Activated T-cell treated with anti-CD3 and anti-CD28 coated beads for 48 hours (primary cell): ENCODE measurements at regions not wholly inside any gene's neighbourhood (a gene's known extent, or its start where the extent isn't known, plus 50 kb on each side); places are given as distances from the start of the nearest gene placed in this dataset.

ENCODE experiments used
- DNase-seq: peaks from one replicate; pipeline ENCODE4 v3.0.0-alpha.2; 2020; ENCODE audit warnings: low read depth

DNA sequence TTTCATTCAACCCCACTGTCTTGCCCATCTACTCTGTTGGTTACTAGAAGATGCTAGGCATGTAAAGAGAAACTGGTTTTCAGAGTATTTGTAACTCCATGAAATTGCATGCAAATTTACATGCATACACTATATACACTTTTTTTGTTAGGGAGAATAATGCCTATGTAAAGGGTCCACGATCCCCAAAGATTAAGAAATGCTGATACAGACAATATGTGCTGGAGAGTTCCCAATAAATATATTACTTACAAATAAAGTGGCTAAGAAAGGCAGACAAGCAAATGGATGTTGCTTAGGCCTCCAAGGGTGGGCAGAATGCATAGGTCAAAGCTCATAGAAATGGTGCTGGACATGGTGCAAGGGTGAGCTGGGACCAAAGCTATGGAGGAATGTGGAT lies 109.6 kb upstream of the NHSL1 start:
- DNase-seq = no peak

- no peak for DNase-seq
These were observed 110.6 kb upstream of the NHSL1 start for GRCh38 chr6:138609801-138610430.

- DNase-seq = no peak
These were observed 111.5 kb upstream of the NHSL1 start for GRCh38 chr6:138610816-138611215.

GRCh38 chr6:138614151-138614550 lies 114.9 kb upstream of the NHSL1 start:
- no peak for DNase-seq

DNA sequence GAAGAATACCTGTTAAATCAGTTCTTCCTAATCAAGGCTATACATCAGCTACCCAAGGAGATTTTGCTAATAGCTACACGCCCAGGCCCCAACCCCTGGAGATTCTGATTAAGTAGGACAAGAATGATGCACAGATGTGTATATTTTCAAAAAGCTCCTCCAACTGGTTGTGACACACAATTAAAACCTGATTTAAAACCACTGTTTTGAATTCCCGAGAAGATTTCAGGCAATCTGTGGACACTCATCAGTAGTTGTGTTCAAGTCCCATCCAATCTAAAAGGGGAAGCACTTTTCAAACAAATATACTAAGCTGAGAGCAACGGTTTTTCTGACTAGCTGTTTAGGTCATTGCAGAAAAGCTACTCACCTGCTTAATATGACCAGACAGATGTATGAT lies 118.9 kb upstream of the NHSL1 start:
- DNase-seq = no peak

GRCh38 chr6:138620630-138621029 lies 121.3 kb upstream of the NHSL1 start:
- no peak for DNase-seq

DNA sequence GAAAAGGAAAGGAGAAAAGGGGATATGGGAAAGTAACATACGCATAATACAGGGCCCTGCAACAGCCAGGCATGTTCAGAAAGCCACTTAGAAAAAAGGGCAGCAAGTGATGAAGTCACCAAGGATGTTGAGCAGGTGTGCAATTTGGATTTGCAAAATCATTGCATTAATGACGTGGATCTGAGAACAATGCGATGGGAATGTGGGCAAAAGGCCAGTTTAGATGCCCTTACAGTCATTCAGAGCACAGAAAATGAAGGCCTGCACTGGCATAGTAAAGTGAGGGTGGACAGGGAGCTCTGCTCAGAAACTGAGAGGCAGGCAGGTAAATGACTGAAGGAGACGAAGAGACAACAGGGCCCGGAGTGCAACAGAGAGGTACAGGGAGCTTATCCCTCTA lies 123.7 kb upstream of the NHSL1 start:
- no peak for DNase-seq

DNA sequence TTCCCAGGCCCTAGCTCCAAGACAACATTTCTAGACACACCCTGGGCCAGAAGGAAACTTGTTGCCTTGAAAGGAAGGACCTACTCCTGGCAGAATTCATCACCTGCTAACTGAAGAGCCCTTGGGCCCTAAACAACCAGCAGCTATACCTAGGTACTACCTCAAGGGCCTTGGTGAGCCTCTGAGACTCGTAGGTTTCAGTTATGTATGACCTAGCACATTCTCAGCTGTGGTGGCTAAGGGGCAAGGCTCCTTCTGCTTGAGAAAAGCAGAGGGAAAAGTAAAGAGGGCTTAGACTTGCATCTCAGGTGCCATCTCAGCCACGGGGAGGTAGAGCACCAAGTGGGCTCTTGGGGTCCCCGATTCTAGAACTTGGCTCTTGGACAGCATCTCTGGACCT lies 132.3 kb upstream of the NHSL1 start:
- no peak for DNase-seq

GRCh38 chr6:138637822-138638221 lies 135.7 kb upstream of the CCDC28A start:
- no peak for DNase-seq

GRCh38 chr6:138638604-138639003 lies 135.0 kb upstream of the CCDC28A start:
- no peak for DNase-seq

- no peak for DNase-seq
These were observed 133.5 kb upstream of the CCDC28A start for GRCh38 chr6:138640028-138640427.

DNA sequence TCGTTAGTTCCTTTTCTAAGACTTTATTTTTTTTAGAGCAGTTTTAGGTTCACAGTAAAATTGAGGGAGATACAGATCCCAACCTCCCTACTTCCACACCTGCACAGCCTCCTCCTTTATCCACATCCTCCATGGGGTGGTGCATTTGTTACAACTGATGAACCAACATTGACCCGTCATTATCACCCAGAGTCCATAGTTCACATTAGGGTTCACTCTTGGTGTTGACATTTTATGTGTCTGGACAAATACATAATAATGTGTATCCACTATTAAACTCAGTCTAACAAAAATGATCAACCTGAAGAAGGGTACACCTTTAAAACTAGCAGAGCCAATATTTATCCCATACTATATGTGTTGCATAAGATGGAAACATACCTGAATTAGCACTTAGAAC lies 130.4 kb upstream of the CCDC28A start:
- no peak for DNase-seq

DNA sequence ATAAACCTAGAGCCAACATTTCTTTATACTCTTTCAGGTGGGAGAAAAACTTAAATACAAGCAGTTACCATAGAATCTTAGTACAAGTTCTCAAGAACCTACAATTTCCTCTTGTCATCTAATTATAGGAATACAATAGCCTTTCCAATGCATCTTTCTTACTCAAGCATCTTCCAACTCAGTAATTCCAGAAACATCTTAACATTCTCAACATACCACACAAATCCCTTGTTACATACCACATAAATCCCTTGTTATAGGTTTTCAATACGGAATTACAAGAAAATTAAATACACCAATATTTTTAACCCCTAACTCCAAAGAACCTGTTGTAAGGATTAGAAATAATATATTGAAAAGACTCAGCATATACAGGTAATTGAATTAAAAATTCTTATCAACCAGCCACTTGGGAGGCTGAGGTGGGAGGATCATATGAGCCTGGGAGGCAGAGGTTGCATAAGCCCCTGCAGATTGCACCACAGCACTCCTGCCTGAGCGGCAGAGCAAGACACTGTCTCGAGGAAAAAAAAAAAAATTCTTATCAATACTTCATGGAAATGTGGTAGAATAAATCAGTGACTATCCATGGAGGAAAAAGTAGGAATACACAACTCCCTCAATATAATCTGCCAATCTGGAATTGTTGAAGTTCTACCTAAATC lies 127.5 kb upstream of the CCDC28A start:
- DNase-seq = no peak

DNA sequence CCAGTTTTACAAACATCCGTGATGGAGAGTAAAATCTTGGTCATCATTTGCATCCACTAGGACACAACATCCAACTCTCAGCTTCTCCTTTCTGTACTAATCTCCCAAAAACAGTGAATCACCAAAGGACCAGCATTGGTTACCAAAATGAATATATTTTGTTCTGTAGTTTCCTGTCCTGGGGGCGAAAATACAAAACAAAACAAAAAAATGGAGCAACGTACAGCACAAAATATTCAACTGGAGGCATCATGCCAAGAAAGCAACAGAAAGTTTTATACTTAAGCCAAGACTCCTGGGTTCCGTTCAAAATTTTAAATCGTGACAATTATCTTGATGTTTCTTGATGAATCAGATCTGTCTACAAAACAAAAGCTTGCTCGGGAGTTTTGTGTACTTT lies 126.6 kb upstream of the CCDC28A start:
- no peak for DNase-seq

GRCh38 chr6:138648127-138648526 lies 125.4 kb upstream of the CCDC28A start:
- DNase-seq = no peak

- DNase-seq = no peak
These were observed 122.1 kb upstream of the CCDC28A start for GRCh38 chr6:138651491-138651890.

GRCh38 chr6:138652824-138653223 lies 120.7 kb upstream of the CCDC28A start:
- DNase-seq = no peak

DNA sequence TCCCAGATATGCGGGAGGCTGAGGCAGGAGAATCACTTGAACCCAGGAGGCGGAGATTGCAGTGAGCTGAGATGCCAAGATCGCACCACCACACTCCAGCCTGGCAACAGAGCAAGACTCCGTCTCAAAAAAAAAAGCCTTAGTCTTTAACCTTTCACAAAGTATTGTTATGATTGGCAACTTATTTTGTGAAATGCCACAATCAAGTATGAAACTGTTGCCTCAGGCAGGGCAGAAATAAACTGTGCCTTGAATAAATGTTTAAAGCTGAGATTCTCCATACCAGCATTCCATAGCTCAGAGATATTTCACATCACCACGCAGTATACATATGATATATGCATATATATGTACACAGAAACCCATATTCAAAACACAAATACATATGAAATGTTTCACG lies 120.1 kb upstream of the CCDC28A start:
- no peak for DNase-seq

GRCh38 chr6:138654715-138655634 lies 118.6 kb upstream of the CCDC28A start:
- DNase-seq = no peak

DNA sequence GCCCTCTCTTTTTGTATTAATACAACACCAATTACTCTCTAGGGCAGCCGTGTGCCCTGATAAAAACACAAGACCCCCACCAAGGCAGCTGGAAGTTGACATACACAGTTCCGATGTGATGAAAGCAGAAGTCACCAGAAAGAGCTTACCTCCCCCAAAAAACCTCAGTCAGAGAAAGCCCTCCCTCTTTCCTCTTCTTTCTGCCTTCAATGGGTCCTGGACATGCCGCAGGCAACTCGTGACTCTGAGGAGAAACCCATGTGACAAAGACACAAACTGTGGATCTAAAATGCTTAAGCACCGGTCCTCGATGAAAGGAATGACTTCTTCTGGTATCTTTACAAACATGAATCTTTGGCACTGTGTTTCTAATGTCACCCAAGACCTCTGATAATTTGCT lies 117.7 kb upstream of the CCDC28A start:
- DNase-seq = no peak

GRCh38 chr6:138656364-138657064 lies 117.1 kb upstream of the CCDC28A start:
- DNase-seq = no peak

DNA sequence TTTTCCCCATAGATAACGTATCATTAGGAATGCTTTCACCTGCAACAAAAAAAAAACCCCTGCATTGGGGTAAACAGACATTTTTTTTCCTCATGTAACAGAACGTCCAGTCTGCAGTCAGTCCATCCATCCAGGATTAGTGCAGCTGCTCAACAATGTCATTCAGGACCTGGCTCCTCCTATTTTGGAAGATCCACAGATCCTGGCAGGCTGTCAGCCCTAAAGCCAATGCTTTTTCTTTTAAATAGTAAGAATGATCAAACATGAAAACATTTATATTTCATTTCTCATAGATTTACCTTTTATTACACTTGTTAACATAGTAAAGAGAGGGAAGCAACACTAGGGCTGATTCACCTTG lies 116.5 kb upstream of the CCDC28A start:
- no peak for DNase-seq

- DNase-seq = no peak
These were observed 113.6 kb upstream of the CCDC28A start for GRCh38 chr6:138659998-138660397.
